ENCODE measurements at regions not wholly inside any gene's neighbourhood (a gene's known extent, or its start where the extent isn't known, plus 50 kb on each side); places are given as distances from the start of the nearest gene placed in this dataset.

DNA sequence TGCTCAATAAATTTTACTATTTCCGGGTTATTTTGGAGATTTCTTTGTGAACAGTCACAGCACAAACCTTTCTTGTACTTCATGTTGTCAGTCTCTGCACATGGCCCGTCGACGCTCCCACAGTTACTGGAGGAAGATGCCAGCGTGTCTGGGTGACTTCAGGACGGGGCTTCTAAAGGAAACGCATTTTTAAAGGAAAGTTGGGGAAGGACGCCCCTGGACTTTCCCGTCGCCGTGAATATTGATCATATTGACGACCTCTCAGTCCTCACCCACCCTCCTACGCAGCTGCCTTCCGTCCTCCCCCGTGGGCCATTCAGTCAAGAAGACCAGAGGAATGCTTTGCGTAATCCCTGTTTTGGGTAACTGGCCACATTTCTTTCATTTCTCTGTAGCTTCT lies 71.1 kb upstream of the SNTG2 start:
- TF ChIP-seq, protein P1, sequence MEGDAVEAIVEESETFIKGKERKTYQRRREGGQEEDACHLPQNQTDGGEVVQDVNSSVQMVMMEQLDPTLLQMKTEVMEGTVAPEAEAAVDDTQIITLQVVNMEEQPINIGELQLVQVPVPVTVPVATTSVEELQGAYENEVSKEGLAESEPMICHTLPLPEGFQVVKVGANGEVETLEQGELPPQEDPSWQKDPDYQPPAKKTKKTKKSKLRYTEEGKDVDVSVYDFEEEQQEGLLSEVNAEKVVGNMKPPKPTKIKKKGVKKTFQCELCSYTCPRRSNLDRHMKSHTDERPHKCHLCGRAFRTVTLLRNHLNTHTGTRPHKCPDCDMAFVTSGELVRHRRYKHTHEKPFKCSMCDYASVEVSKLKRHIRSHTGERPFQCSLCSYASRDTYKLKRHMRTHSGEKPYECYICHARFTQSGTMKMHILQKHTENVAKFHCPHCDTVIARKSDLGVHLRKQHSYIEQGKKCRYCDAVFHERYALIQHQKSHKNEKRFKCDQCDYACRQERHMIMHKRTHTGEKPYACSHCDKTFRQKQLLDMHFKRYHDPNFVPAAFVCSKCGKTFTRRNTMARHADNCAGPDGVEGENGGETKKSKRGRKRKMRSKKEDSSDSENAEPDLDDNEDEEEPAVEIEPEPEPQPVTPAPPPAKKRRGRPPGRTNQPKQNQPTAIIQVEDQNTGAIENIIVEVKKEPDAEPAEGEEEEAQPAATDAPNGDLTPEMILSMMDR (conservative IDR thresholded peaks at IDR 0.05), result no peak
- peak; percentile 59; the same call in 1 of the 2 replicates for TF ChIP-seq EZH2 (IDR thresholded peaks at IDR 0.05; ENCODE audit: low read depth)
